ENCODE measurements at regions not wholly inside any gene's neighbourhood (a gene's known extent, or its start where the extent isn't known, plus 50 kb on each side); places are given as distances from the start of the nearest gene placed in this dataset.
"Not testable (repeated sequence)": the region's sequence is repeated elsewhere in the genome, so short reads cannot be mapped to it uniquely, and the experiment has no call there.

GRCh38 chr22:34797826-34798225 is 268.1 kb upstream of the ISX start:
- Histone ChIP-seq H3K27me3 (ENCODE audit: insufficient read depth, low read length) (peaks cover 2% of the 10 kb centered on the region), H3K4me3 (ENCODE audit: low read length) (no peak overlapping the region), H3K4me1 (ENCODE audit: insufficient read depth, low read length) (no peaks in the 10 kb centered on the region), H2AFZ (ENCODE audit: low read depth, low read length) (no peak overlapping the region), H3K36me3 (ENCODE audit: insufficient read depth, low read length) (no peaks in the 10 kb centered on the region), H3K9me3 (ENCODE audit: low read length) (no peaks in the 10 kb centered on the region)

DNA sequence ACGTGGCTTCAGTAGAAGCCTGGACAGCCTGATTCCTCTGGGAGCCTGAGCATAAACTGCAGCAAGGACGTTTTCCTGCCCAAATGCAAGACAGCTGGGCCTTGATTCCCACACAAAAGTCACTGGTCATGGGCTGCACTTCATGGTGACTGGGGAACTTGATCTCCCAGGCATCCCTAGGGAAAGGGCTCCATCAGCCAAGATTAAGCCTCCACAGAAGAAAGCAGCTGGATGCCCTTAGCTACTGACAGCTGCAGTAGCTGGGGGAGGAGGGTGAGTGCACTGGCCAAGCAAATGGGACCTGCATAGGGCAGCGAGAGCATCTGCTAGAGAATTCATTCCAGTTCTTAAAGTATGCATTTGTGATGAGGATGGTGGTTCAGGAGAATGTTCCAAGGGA is 267.4 kb upstream of the ISX start:
- H3K4me1 ChIP-seq (ENCODE audit: insufficient read depth, low read length): no peaks in the 10 kb centered on the region

DNA sequence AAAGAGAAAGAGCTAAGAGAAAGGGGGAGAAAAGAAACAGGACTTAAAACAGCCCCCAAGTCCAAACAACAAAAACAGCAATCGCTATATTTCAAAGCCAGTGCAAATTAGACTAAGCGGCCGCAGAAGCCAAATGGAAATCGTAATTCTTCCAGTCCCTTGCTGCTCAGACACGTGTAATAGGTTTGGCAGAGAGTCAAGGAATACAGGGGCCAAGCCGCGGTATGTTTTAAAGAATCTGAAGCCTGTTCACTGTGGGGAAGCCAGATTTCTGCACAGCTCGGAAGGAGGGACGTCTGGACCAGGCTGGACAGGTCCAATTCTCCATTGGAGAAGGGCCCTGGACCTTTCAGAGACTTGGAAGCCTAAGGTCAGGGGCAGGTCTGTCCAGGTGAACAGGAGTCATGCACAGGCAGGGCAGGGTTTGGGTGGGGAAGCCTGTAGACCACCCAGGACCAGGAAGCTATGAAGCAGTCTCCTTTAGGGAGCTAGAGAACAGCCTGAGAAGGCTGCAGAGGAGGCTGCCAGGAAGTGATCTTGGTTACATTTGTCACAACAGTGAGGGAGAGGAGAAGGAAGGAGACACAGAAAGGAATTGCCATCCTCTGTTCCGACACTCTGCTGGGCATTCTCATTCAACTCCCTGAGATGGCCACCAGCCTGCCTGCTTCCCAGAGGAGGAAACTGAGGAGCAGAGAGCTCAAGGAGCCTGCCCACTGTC is 265.5 kb upstream of the ISX start:
- Histone ChIP-seq H2AFZ (ENCODE audit: low read depth, low read length) (no peak overlapping the region), H3K27me3 (ENCODE audit: insufficient read depth, low read length) (peaks cover 2% of the 10 kb centered on the region), H3K4me1 (ENCODE audit: insufficient read depth, low read length) (no peaks in the 10 kb centered on the region), H3K4me3 (ENCODE audit: low read length) (no peak overlapping the region), H3K36me3 (ENCODE audit: insufficient read depth, low read length) (no peaks in the 10 kb centered on the region), H3K9me3 (ENCODE audit: low read length) (no peaks in the 10 kb centered on the region)

More for the DNA sequence above, 267.4 kb upstream of the ISX start:
- H3K9me3 ChIP-seq (ENCODE audit: low read length): no peaks in the 10 kb centered on the region
- H3K4me3 ChIP-seq (ENCODE audit: low read length): no peak overlapping the region
- peaks cover 2% of the 10 kb centered on the region for H3K27me3 ChIP-seq (ENCODE audit: insufficient read depth, low read length)
- H3K36me3 ChIP-seq (ENCODE audit: insufficient read depth, low read length): no peaks in the 10 kb centered on the region
- H2AFZ ChIP-seq (ENCODE audit: low read depth, low read length): no peak overlapping the region

- Histone ChIP-seq H3K27me3 (ENCODE audit: insufficient read depth, low read length) (peaks cover 2% of the 10 kb centered on the region), H3K4me3 (ENCODE audit: low read length) (no peak overlapping the region), H3K4me1 (ENCODE audit: insufficient read depth, low read length) (no peaks in the 10 kb centered on the region), H3K9me3 (ENCODE audit: low read length) (no peaks in the 10 kb centered on the region), H3K36me3 (ENCODE audit: insufficient read depth, low read length) (no peaks in the 10 kb centered on the region), H2AFZ (ENCODE audit: low read depth, low read length) (no peak overlapping the region)
Measured at GRCh38 chr22:34801221-34801620, 264.7 kb upstream of the ISX start.

- peaks cover 2% of the 10 kb centered on the region for H3K27me3 ChIP-seq (ENCODE audit: insufficient read depth, low read length)
- no peak overlapping the region for H3K4me3 ChIP-seq (ENCODE audit: low read length)
- H3K4me1 ChIP-seq (ENCODE audit: insufficient read depth, low read length): no peaks in the 10 kb centered on the region
- no peak overlapping the region for H2AFZ ChIP-seq (ENCODE audit: low read depth, low read length)
- no peaks in the 10 kb centered on the region for H3K9me3 ChIP-seq (ENCODE audit: low read length)
- H3K36me3 ChIP-seq (ENCODE audit: insufficient read depth, low read length): no peaks in the 10 kb centered on the region
Measured at GRCh38 chr22:34804091-34804490, 261.9 kb upstream of the ISX start.

- H3K27me3 ChIP-seq (ENCODE audit: insufficient read depth, low read length): peaks cover 2% of the 10 kb centered on the region
- H3K4me1 ChIP-seq (ENCODE audit: insufficient read depth, low read length): no peaks in the 10 kb centered on the region
- no peak overlapping the region for H3K4me3 ChIP-seq (ENCODE audit: low read length)
- no peaks in the 10 kb centered on the region for H3K9me3 ChIP-seq (ENCODE audit: low read length)
- no peaks in the 10 kb centered on the region for H3K36me3 ChIP-seq (ENCODE audit: insufficient read depth, low read length)
- H2AFZ ChIP-seq (ENCODE audit: low read depth, low read length): no peak overlapping the region
Measured at GRCh38 chr22:34804604-34805003, 261.4 kb upstream of the ISX start.

DNA sequence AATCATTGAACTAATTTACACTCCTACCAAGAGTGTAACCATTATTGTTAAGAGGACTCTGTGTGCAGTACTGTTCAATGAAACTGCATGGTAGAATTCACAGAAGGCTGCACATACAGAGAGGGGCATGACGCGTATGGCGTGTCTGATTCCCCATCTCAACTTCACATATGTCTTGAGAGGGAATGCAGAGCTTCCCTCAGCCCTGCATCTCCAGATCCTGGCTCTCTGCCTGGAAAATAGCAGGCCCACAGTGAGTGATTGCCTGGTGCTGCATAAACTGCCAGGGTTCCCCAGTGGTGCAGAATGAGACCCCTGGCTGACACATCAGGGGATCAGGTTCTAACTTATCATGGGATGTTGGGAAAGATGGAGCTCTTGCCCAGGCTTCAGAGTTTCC is 260.2 kb upstream of the ISX start:
- no peak overlapping the region for H3K4me3 ChIP-seq (ENCODE audit: low read length)
- H3K27me3 ChIP-seq (ENCODE audit: insufficient read depth, low read length): peaks cover under 1% of the 10 kb centered on the region
- no peaks in the 10 kb centered on the region for H3K36me3 ChIP-seq (ENCODE audit: insufficient read depth, low read length)
- H3K4me1 ChIP-seq (ENCODE audit: insufficient read depth, low read length): no peaks in the 10 kb centered on the region
- no peak overlapping the region for H2AFZ ChIP-seq (ENCODE audit: low read depth, low read length)
- no peaks in the 10 kb centered on the region for H3K9me3 ChIP-seq (ENCODE audit: low read length)

DNA sequence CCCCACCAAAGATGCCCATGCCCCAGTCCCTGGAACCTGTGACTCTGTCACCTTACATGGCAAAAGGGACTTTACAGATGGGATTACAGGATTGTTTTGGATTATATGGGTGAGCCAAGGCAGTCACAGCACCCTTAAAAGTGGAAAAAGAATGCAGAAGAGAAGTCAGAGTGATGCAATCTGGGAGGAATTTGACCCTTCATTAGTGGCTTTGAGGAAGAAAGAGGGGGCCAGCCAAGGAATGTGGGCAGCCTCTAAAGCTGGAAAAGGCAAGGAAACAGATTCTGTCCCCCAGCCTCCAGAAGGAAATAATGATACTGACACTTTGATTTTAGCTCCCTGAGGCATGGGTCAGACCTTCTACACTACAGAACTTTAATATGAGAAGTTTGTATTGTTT is 257.3 kb upstream of the ISX start:
- Histone ChIP-seq H3K36me3 (ENCODE audit: insufficient read depth, low read length) (no peaks in the 10 kb centered on the region), H2AFZ (ENCODE audit: low read depth, low read length) (no peak overlapping the region), H3K4me1 (ENCODE audit: insufficient read depth, low read length) (no peaks in the 10 kb centered on the region), H3K4me3 (ENCODE audit: low read length) (no peak overlapping the region), H3K9me3 (ENCODE audit: low read length) (no peaks in the 10 kb centered on the region), H3K27me3 (ENCODE audit: insufficient read depth, low read length) (no peaks in the 10 kb centered on the region)

DNA sequence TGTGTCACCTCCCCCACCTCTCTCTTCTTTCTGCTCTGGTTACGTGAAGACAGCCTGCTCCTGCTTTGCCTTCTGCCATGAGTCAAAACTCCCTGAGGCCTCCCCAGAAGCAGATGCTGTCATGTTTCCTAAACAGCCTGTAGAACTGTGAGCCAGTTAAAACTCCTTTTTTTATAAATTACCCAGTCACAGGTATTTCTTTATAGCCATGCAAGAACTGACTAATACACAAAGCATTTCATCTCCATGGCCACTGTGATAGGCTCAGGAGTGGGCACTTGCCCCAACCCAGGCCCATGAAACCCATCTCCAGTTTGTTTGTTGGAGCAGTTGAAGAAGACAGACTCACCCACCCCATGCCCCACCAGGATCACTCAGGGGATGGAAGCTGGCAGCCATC is 253.3 kb upstream of the ISX start:
- no peaks in the 10 kb centered on the region for H3K36me3 ChIP-seq (ENCODE audit: insufficient read depth, low read length)
- H3K9me3 ChIP-seq (ENCODE audit: low read length): no peaks in the 10 kb centered on the region
- H2AFZ ChIP-seq (ENCODE audit: low read depth, low read length): no peak overlapping the region
- H3K4me1 ChIP-seq (ENCODE audit: insufficient read depth, low read length): no peaks in the 10 kb centered on the region
- H3K4me3 ChIP-seq (ENCODE audit: low read length): no peak overlapping the region
- H3K27me3 ChIP-seq (ENCODE audit: insufficient read depth, low read length): no peaks in the 10 kb centered on the region

DNA sequence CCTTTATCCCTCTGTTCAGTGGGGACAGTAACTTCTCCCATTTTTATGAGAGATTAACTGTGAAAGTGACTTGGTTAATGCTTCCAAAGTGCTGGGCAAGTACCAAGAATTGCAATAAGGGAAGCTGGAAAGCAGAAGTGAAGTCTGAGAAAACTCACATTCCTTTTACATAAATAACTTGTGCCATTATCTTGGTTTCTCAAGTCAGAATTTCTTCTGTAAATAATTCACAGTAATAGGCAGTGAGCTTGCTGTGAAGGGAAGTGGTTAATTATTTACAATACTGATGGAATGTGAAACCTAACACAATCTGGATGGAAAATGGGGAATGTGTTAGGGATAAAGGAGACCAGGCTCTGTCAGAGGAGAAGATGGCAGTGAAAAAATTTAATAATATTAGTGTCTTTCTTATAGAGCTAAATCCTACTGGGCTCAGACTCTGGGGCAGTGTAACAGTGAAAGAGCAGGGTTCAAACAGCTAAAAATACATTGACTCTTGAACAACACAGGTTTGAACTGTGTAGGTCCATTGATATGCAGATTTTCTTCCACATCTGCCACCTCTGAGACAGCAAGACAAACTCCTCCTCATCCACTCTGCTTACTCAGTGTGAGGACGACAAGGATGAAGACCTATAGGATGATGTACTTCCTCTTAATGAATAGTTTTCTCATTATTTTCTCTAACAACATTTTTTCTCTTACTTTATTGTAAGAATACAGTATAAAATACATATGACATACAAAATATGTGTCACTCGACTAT is 251.5 kb upstream of the ISX start:
- Histone ChIP-seq H3K4me3 (ENCODE audit: low read length) (no peak overlapping the region), H3K4me1 (ENCODE audit: insufficient read depth, low read length) (no peaks in the 10 kb centered on the region), H2AFZ (ENCODE audit: low read depth, low read length) (no peak overlapping the region), H3K27me3 (ENCODE audit: insufficient read depth, low read length) (no peaks in the 10 kb centered on the region), H3K36me3 (ENCODE audit: insufficient read depth, low read length) (no peaks in the 10 kb centered on the region), H3K9me3 (ENCODE audit: low read length) (no peaks in the 10 kb centered on the region)

DNA sequence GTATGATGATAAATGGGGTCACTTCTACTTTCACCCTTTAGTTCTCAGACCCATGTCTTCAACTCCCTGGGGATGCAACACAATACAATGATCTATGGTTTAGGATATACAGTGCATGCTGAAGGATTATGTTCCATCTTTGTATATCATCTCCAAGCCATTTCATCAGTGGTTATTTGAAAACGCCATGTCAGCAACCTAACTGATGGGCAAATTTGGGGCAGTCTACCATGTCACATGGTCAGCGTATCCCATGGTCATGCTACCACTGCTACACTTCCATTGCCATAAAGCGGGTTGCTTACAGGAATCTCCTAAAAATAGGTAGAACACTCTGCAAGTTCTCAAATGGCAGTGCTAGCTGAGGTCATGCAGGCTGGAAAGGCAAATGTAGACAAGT is 236.5 kb upstream of the ISX start:
- no peaks in the 10 kb centered on the region for H3K4me1 ChIP-seq (ENCODE audit: insufficient read depth, low read length)
- no peaks in the 10 kb centered on the region for H3K27me3 ChIP-seq (ENCODE audit: insufficient read depth, low read length)
- no peaks in the 10 kb centered on the region for H3K9me3 ChIP-seq (ENCODE audit: low read length)
- no peaks in the 10 kb centered on the region for H3K36me3 ChIP-seq (ENCODE audit: insufficient read depth, low read length)
- no peak overlapping the region for H2AFZ ChIP-seq (ENCODE audit: low read depth, low read length)
- no peak overlapping the region for H3K4me3 ChIP-seq (ENCODE audit: low read length)

DNA sequence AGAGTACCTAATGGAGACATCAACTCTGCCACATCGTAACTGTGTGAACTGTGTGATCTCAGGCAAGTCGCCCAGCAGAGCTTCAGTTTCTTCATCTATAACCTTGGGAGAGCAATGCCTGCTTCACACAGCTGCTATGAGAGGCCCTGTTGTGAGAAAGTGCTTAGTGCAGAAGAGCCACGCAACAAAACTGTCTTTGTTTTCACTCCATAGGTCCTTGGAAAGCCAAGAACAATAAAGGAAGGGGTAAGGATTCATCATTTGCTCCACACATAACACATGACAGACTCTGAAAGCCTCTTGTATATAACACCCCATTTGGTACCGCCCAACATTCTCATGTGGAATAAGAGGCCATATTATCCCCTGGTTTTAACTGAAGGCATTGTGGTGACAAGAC is 231.9 kb upstream of the ISX start:
- no peak overlapping the region for H3K4me3 ChIP-seq (ENCODE audit: low read length)
- H3K9me3 ChIP-seq (ENCODE audit: low read length): no peaks in the 10 kb centered on the region
- H3K36me3 ChIP-seq (ENCODE audit: insufficient read depth, low read length): no peaks in the 10 kb centered on the region
- H2AFZ ChIP-seq (ENCODE audit: low read depth, low read length): no peak overlapping the region
- no peaks in the 10 kb centered on the region for H3K27me3 ChIP-seq (ENCODE audit: insufficient read depth, low read length)
- H3K4me1 ChIP-seq (ENCODE audit: insufficient read depth, low read length): no peaks in the 10 kb centered on the region

DNA sequence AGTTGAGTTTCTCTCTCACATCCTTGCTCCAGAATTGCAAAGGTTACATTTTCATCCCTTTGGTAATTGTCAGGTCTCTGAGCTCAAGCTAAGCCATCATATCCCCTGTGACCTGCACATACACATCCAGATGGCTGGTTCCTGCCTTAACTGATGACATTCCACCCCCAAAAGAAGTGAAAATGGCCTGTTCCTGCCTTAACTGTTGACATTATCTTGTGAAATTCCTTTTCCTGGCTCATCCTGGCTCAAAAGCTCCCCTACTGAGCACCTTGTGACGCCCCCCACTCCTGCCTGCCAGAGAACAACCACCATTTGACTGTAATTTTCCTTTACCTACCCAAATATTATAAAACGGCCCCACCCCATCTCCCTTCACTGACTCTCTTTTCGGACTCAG is 231.4 kb upstream of the ISX start:
- H3K4me3 ChIP-seq (ENCODE audit: low read length): not testable (repeated sequence)

More for the DNA sequence above, 231.4 kb upstream of the ISX start:
- not testable (repeated sequence) for H3K9me3 ChIP-seq (ENCODE audit: low read length); H3K27me3 ChIP-seq (ENCODE audit: insufficient read depth, low read length); H2AFZ ChIP-seq (ENCODE audit: low read depth, low read length); H3K4me1 ChIP-seq (ENCODE audit: insufficient read depth, low read length); H3K36me3 ChIP-seq (ENCODE audit: insufficient read depth, low read length)
